A673 (cell line): ENCODE measurements at regions not wholly inside any gene's neighbourhood (a gene's known extent, or its start where the extent isn't known, plus 50 kb on each side); places are given as distances from the start of the nearest gene placed in this dataset.

Experiments used
- BruUV-seq: library from RNA; stranded (reverse); fragments of 400-500 nt; replicated peaks from 2 replicates; lab custom pipeline; 2021; lab: Mats Ljungman, UMichigan
- CTCF ChIA-PET: fragments of 300-600 bp; sonication (Branson Sonifier 250); formaldehyde crosslinking; loops from one replicate; lab custom pipeline; 2022; ENCODE audit warnings: antibody characterized with exemption; lab: Charles Lee
- POLR2A ChIA-PET: fragments of 300-600 bp; sonication (Branson Sonifier 250); formaldehyde crosslinking; loops from one replicate; lab custom pipeline; 2022; ENCODE audit warnings: antibody characterized with exemption; ENCODE audit not compliant: low non-redundant PET; lab: Charles Lee
- DNase-seq: peaks from one replicate; pipeline ENCODE4 v3.0.0-alpha.2; 2015; ENCODE audit warnings: low spot score
- H3K27ac ChIP-seq: fragments of 200-600 bp; sonication (generic); 2 replicates; pipeline ENCODE4 v1.5.1; 2016; ENCODE audit warnings: mixed run types, low read depth, mild to moderate bottlenecking, mixed read lengths, antibody characterized with exemption, low read length; ENCODE audit not compliant: poor library complexity, severe bottlenecking
- H3K27me3 ChIP-seq: fragments of 200-600 bp; sonication (generic); replicated peaks from 2 replicates; pipeline ENCODE4 v1.6.1; 2017; ENCODE audit warnings: mixed run types, low read depth, mild to moderate bottlenecking, mixed read lengths, antibody characterized with exemption, low read length; ENCODE audit not compliant: insufficient read depth, poor library complexity
- H3K36me3 ChIP-seq: fragments of 200-600 bp; sonication (generic); 2 replicates; pipeline ENCODE4 v1.6.1; 2016; ENCODE audit warnings: mixed run types, mild to moderate bottlenecking, mixed read lengths, antibody characterized with exemption, low read length; ENCODE audit not compliant: insufficient read depth, poor library complexity, severe bottlenecking
- H3K4me1 ChIP-seq: fragments of 200-600 bp; sonication (generic); 2 replicates; pipeline ENCODE4 v1.6.1; 2017; ENCODE audit warnings: mixed run types, mild to moderate bottlenecking, mixed read lengths, antibody characterized with exemption, low read length; ENCODE audit not compliant: insufficient read depth, poor library complexity, severe bottlenecking
- H3K4me3 ChIP-seq: fragments of 200-600 bp; sonication (generic); 2 replicates; pipeline ENCODE4 v1.5.1; 2016; ENCODE audit warnings: low read depth, mixed run types, mild to moderate bottlenecking, mixed read lengths, low read length; ENCODE audit not compliant: poor library complexity, severe bottlenecking
- H3K9me3 ChIP-seq: fragments of 200-600 bp; sonication (generic); 2 replicates; pipeline ENCODE4 v1.6.1; 2016; ENCODE audit warnings: mixed run types, low read depth, mild to moderate bottlenecking, mixed read lengths, antibody characterized with exemption, low read length; ENCODE audit not compliant: poor library complexity, severe bottlenecking
- CTCF ChIP-seq: fragments of 300-800, 200-600 bp; sonication (generic); conservative IDR thresholded peaks from 2 replicates; pipeline ENCODE4 v1.5.1; 2017; ENCODE audit warnings: low read depth, mild to moderate bottlenecking, antibody characterized with exemption, low read length, moderate library complexity, mixed read lengths
- EZH2 ChIP-seq: fragments of 200-600 bp; sonication (generic); IDR thresholded peaks from 2 replicates; pipeline ENCODE4 v1.6.1; 2017; ENCODE audit warnings: borderline replicate concordance, low read depth, mild to moderate bottlenecking, mixed read lengths, antibody characterized with exemption, low read length; ENCODE audit not compliant: poor library complexity, severe bottlenecking
- intact Hi-C: fragments of 100-400 bp; cut with micrococcal nuclease; formaldehyde crosslinking; loops from one replicate; pipeline ENCODE4 v1.10.0; 2022; ENCODE audit not compliant: unreplicated experiment

GRCh38 chr15:55126111-55126510, 70.6 kb downstream of the RSL24D1 start:
- Histone ChIP-seq H3K27ac (no peak overlapping the region), H3K36me3 (no peaks in the 10 kb centered on the region), H3K9me3 (no peaks in the 10 kb centered on the region), H3K4me3 (no peak overlapping the region), H3K4me1 (no peaks in the 10 kb centered on the region), H3K27me3 (no peaks in the 10 kb centered on the region)
- ChIA-PET CTCF (no interaction called here), POLR2A (no interaction called here)
- no TSS peak for BruUV-seq
- DNase-seq = no peak
- no peak for TF ChIP-seq CTCF
- intact Hi-C loops = no loop called here

DNA sequence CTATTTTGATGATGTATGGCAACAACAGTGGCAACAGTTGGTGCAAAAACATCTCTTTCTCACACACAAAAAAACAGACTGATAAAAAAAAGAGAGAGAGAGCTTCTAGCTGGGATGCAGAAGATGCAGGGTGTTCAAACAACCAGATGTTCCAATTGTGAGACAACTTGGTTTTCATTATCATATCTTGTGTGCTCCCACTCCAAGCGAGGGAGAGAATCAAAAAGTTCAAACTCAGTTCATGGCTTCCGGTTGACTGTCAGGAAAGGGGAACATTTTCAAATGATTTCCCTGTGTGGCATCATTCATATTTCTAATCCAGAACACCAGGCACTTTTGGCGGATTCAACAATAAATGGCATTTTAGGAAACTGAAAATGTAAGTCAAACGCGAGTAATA, 72.1 kb downstream of the RSL24D1 start:
- Histone ChIP-seq H3K4me3 (no peak overlapping the region), H3K4me1 (no peaks in the 10 kb centered on the region), H3K36me3 (no peaks in the 10 kb centered on the region), H3K27ac (no peak overlapping the region), H3K27me3 (no peaks in the 10 kb centered on the region), H3K9me3 (no peaks in the 10 kb centered on the region)
- ChIA-PET CTCF (no interaction called here), POLR2A (no interaction called here)
- no TSS peak for BruUV-seq
- no peak for TF ChIP-seq CTCF
- no peak for TF ChIP-seq EZH2
- intact Hi-C loops = no loop called here
- DNase-seq = no peak

DNA sequence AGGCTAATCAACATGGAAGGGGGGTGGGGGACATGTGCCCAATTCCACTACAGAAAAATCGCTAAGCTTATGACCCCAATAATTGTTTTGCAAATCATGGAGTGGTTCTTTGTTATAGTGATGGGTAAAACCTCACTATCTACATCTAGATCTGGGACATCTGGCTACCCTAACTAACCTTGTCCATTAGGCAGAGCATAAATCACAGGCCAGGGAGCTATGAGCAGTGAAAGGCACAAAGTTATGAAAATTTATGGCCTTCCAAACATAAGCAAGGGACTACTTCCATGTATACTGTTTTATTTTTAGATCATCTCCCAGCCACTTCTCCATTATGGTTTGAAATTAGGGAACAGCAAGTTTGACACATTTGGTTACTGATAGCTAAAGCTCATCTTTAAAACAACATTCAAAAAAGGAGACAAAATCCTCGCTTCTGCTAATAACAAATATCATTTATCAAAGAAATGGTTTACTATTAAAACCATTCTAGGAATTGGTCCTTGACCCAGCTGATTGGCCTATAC, 78.3 kb downstream of the RSL24D1 start:
- BruUV-seq = no TSS peak
- POLR2A ChIA-PET = no interaction called here
- intact Hi-C loops = no loop called here
- H3K9me3 ChIP-seq = no peaks in the 10 kb centered on the region
- CTCF ChIA-PET = no interaction called here
- H3K27ac ChIP-seq = no peak overlapping the region
- H3K36me3 ChIP-seq = no peaks in the 10 kb centered on the region
- H3K4me1 ChIP-seq = no peaks in the 10 kb centered on the region
- H3K27me3 ChIP-seq = no peaks in the 10 kb centered on the region
- TF ChIP-seq CTCF (no peak), EZH2 (no peak)
- no peak overlapping the region for H3K4me3 ChIP-seq
- DNase-seq = no peak
